Uterus (tissue), 3 donors: ENCODE measurements at regions not wholly inside any gene's neighbourhood (a gene's known extent, or its start where the extent isn't known, plus 50 kb on each side); places are given as distances from the start of the nearest gene placed in this dataset.

Source experiments
- DNase-seq, 2 donors: peaks; one replicate each; pipeline ENCODE4 v3.0.0-alpha.2; 2019 to 2020
- H3K27ac ChIP-seq, 2 donors: fragments of 200-600 bp; sonication (generic); 1 replicate in 1 of 2; 2 replicates in 1 of 2; pipeline ENCODE4 v1.5.1; 2016 to 2018
- H3K27me3 ChIP-seq, 2 donors: fragments of 200-600 bp; sonication (generic); one replicate each; pipeline ENCODE4 v1.5.1; 2018 to 2019; ENCODE audit warnings: control low read depth in 1 of 2
- H3K36me3 ChIP-seq, 2 donors: fragments of 200-600 bp; sonication (generic); one replicate each; pipeline ENCODE4 v1.5.1; 2019; ENCODE audit warnings: control low read depth in 1 of 2
- H3K4me1 ChIP-seq, 2 donors: fragments of 200-600 bp; sonication (generic); one replicate each; pipeline ENCODE4 v1.5.1; 2018 to 2019; ENCODE audit warnings: control low read depth in 1 of 2
- H3K4me3 ChIP-seq, 2 donors: fragments of 200-600 bp; sonication (generic); 1 replicate in 1 of 2; 2 replicates in 1 of 2; pipeline ENCODE4 v1.5.1; 2018 to 2019; ENCODE audit warnings: mild to moderate bottlenecking in 1 of 2
- H3K9me3 ChIP-seq, 2 donors: fragments of 200-600 bp; sonication (generic); one replicate each; pipeline ENCODE4 v1.5.1; 2019; ENCODE audit warnings: control low read depth in 1 of 2
- CTCF ChIP-seq, 4 experiments: fragments of 200-600 bp in 2 of 4; fragments of 450-650 bp in 2 of 4; sonication (generic) in 2 of 4; IDR thresholded peaks; one replicate each; pipeline ENCODE4 v1.5.1; 2016 to 2019; ENCODE audit warnings: antibody characterized with exemption in 4 of 4, mild to moderate bottlenecking in 2 of 4, moderate library complexity in 1 of 4
- POLR2A ChIP-seq, 2 donors: fragments of 450-650 bp; IDR thresholded peaks; one replicate each; pipeline ENCODE4 v1.6.1; 2016; ENCODE audit warnings: antibody characterized with exemption in 2 of 2, mild to moderate bottlenecking in 1 of 2, moderate library complexity in 1 of 2
- intact Hi-C: fragments of 100-400 bp; cut with DNase I; formaldehyde crosslinking; loops from one replicate; pipeline ENCODE4 v1.15.1; 2023; ENCODE audit warnings: low total_unique reads
- donor health status: DM: yes; HTN: yes; CAD: no.

- DNase-seq: no peak
- H3K4me3 ChIP-seq: no peak overlapping the region
- no peaks in the 10 kb centered on the region for H3K36me3 ChIP-seq
- H3K4me1 ChIP-seq: peaks cover 0 to 3% of the 10 kb centered on the region in 2 donors
- TF ChIP-seq POLR2A (IDR thresholded peaks at IDR 0.05) (no peak), CTCF (IDR thresholded peaks at IDR 0.05) (no peak)
- no peaks in the 10 kb centered on the region for H3K27me3 ChIP-seq
- H3K9me3 ChIP-seq: no peaks in the 10 kb centered on the region
- intact Hi-C loops: no loop called here
- no peak overlapping the region for H3K27ac ChIP-seq
These were observed 171.6 kb upstream of the FOXP2 start for GRCh38 chr7:114242992-114243507.

GRCh38 chr7:114229246-114229645 lies 185.4 kb upstream of the FOXP2 start:
- Histone ChIP-seq H3K4me1 (no peaks in the 10 kb centered on the region), H3K36me3 (no peaks in the 10 kb centered on the region), H3K27me3 (no peaks in the 10 kb centered on the region), H3K27ac (no peak overlapping the region), H3K9me3 (no peaks in the 10 kb centered on the region), H3K4me3 (no peak overlapping the region)
- TF ChIP-seq POLR2A (IDR thresholded peaks at IDR 0.05): no peak
- no peak for TF ChIP-seq CTCF (IDR thresholded peaks at IDR 0.05)
- intact Hi-C loops: no loop called here
- no peak for DNase-seq

- H3K27me3 ChIP-seq: no peaks in the 10 kb centered on the region
- H3K4me1 ChIP-seq: no peaks in the 10 kb centered on the region
- H3K9me3 ChIP-seq: no peaks in the 10 kb centered on the region
- H3K36me3 ChIP-seq: no peaks in the 10 kb centered on the region
- no peak for DNase-seq
- TF ChIP-seq POLR2A (IDR thresholded peaks at IDR 0.05) (no peak), CTCF (IDR thresholded peaks at IDR 0.05) (no peak)
- no peak overlapping the region for H3K4me3 ChIP-seq
- no peak overlapping the region for H3K27ac ChIP-seq
- intact Hi-C loops: no loop called here
These were observed 188.8 kb upstream of the FOXP2 start for GRCh38 chr7:114225784-114226183.

GRCh38 chr7:114218283-114218682 lies 196.3 kb upstream of the FOXP2 start:
- Histone ChIP-seq H3K27me3 (no peaks in the 10 kb centered on the region), H3K4me3 (no peak overlapping the region), H3K27ac (no peak overlapping the region), H3K4me1 (no peaks in the 10 kb centered on the region), H3K9me3 (no peaks in the 10 kb centered on the region), H3K36me3 (no peaks in the 10 kb centered on the region)
- TF ChIP-seq CTCF (IDR thresholded peaks at IDR 0.05) (no peak), POLR2A (IDR thresholded peaks at IDR 0.05) (no peak)
- intact Hi-C loops: no loop called here
- DNase-seq: no peak

GRCh38 chr7:114217026-114217806 lies 197.4 kb upstream of the FOXP2 start:
- no peaks in the 10 kb centered on the region for H3K36me3 ChIP-seq
- intact Hi-C loops: no loop called here

More at GRCh38 chr7:114217026-114217806, 197.4 kb upstream of the FOXP2 start:
- no peaks in the 10 kb centered on the region for H3K27me3 ChIP-seq
- DNase-seq: no peak
- H3K4me1 ChIP-seq: no peaks in the 10 kb centered on the region
- no peaks in the 10 kb centered on the region for H3K9me3 ChIP-seq
- no peak overlapping the region for H3K4me3 ChIP-seq
- no peak for TF ChIP-seq POLR2A (IDR thresholded peaks at IDR 0.05)
- no peak for TF ChIP-seq CTCF (IDR thresholded peaks at IDR 0.05)
- H3K27ac ChIP-seq: no peak overlapping the region
